Liver (tissue), 3 donors: ENCODE measurements at regions not wholly inside any gene's neighbourhood (a gene's known extent, or its start where the extent isn't known, plus 50 kb on each side); places are given as distances from the start of the nearest gene placed in this dataset.

Experiments used
- CTCF ChIP-seq: fragments of 150-350 bp; IDR thresholded peaks from 2 replicates; pipeline ENCODE4 v1.5.1; 2017; ENCODE audit warnings: improper control_type of control experiment, low read depth, low read length; ENCODE audit not compliant: missing input control
- JUND ChIP-seq, 2 donors: IDR thresholded peaks; 2 replicates each; pipeline ENCODE4 v1.6.1; 2016; ENCODE audit warnings: antibody characterized with exemption in 2 of 2
- RAD21 ChIP-seq, 2 donors: IDR thresholded peaks; 2 replicates each; pipeline ENCODE4 v1.6.1; 2016; ENCODE audit warnings: antibody characterized with exemption in 2 of 2, mild to moderate bottlenecking in 2 of 2
- REST ChIP-seq: IDR thresholded peaks from 2 replicates; pipeline ENCODE4 v1.6.1; 2016; ENCODE audit warnings: antibody characterized with exemption, mild to moderate bottlenecking
- donor health status: healthy.
- donor health status: healthy.

DNA sequence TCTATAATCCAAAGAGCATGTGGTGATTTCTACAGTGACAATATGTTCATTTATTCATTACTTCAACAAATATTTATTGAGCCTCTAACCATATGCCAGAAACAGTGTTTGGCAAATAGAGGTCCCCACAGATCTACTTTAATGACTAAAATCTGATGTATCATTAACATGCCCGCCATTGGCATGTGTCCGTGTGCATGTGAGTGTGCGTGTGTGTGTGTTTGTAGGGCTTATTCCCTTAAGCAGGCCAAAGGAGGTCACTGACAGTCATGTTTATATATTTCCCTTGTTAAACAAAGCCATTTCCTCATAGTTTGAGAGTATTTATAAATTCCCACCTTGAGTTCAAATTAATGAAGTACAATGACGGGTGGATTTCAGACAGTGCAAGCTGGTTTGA lies 174.4 kb upstream of the IRX6 start:
- no peak for TF ChIP-seq CTCF
- TF ChIP-seq RAD21 (IDR thresholded peaks at IDR 0.05): no peak
- TF ChIP-seq REST: no peak
- TF ChIP-seq JUND (IDR thresholded peaks at IDR 0.05): no peak
